MM.1S (cell line): ENCODE measurements at regions not wholly inside any gene's neighbourhood (a gene's known extent, or its start where the extent isn't known, plus 50 kb on each side); places are given as distances from the start of the nearest gene placed in this dataset.

ENCODE experiments used
- DNase-seq: peaks from one replicate; pipeline ENCODE4 v3.0.0-alpha.2; 2015
- H2AFZ ChIP-seq: fragments of 300-600 bp; sonication (generic); 2 replicates; pipeline ENCODE4 v1.6.0; 2016; ENCODE audit warnings: antibody characterized with exemption, low read length
- H3F3A ChIP-seq: fragments of 300-600 bp; sonication (generic); 2 replicates; pipeline ENCODE4 v1.6.1; 2016; ENCODE audit warnings: mild to moderate bottlenecking, antibody characterized with exemption, low read length, moderate library complexity, mixed read lengths; ENCODE audit not compliant: insufficient read depth
- H3K27ac ChIP-seq: fragments of 300-600 bp; sonication (generic); 2 replicates; pipeline ENCODE4 v1.5.1; 2016; ENCODE audit warnings: mild to moderate bottlenecking, low read length
- H3K27me3 ChIP-seq: fragments of 300-600 bp; sonication (generic); replicated peaks from 2 replicates; pipeline ENCODE4 v1.6.0; 2016; ENCODE audit warnings: low read length; ENCODE audit not compliant: insufficient read depth
- H3K36me3 ChIP-seq: fragments of 300-600 bp; sonication (generic); replicated peaks from 2 replicates; pipeline ENCODE4 v1.6.1; 2016; ENCODE audit warnings: mild to moderate bottlenecking, low read length, mixed read lengths; ENCODE audit not compliant: insufficient read depth
- H3K4me1 ChIP-seq: fragments of 300-600 bp; sonication (generic); 2 replicates; pipeline ENCODE4 v1.6.1; 2016; ENCODE audit warnings: low read length, mixed read lengths
- H3K4me2 ChIP-seq: fragments of 300-600 bp; sonication (generic); 2 replicates; pipeline ENCODE4 v1.6.0; 2016; ENCODE audit warnings: low read depth, low read length
- H3K4me3 ChIP-seq: fragments of 300-600 bp; sonication (generic); 2 replicates; pipeline ENCODE4 v1.5.1; 2016; ENCODE audit warnings: low read length, mixed read lengths
- H3K79me2 ChIP-seq: fragments of 300-600 bp; sonication (generic); 2 replicates; pipeline ENCODE4 v1.6.1; 2016; ENCODE audit warnings: mixed run types, low read length, mixed read lengths
- H3K9ac ChIP-seq: fragments of 300-600 bp; sonication (generic); 2 replicates; pipeline ENCODE4 v1.6.1; 2016; ENCODE audit warnings: low read length, mixed read lengths
- H3K9me2 ChIP-seq: fragments of 300-600 bp; sonication (generic); replicated peaks from 2 replicates; pipeline ENCODE4 v1.6.1; 2016; ENCODE audit warnings: mild to moderate bottlenecking, low read length, mixed read lengths; ENCODE audit not compliant: insufficient read depth
- H3K9me3 ChIP-seq: fragments of 300-600 bp; sonication (generic); replicated peaks from 2 replicates; pipeline ENCODE4 v1.6.1; 2016; ENCODE audit warnings: mild to moderate bottlenecking, low read length, mixed read lengths; ENCODE audit not compliant: insufficient read depth
- H4K20me1 ChIP-seq: fragments of 300-600 bp; sonication (generic); 2 replicates; pipeline ENCODE4 v1.6.1; 2016; ENCODE audit warnings: mild to moderate bottlenecking, low read length, moderate library complexity, mixed read lengths; ENCODE audit not compliant: insufficient read depth
- EZH2 ChIP-seq: fragments of 300-600 bp; sonication (generic); optimal IDR thresholded peaks from 2 replicates; pipeline ENCODE3; 2017; ENCODE audit warnings: low read depth, mild to moderate bottlenecking, antibody characterized with exemption, low read length, mixed read lengths
- EZH2phosphoT487 ChIP-seq: fragments of 300-600 bp; sonication (generic); IDR thresholded peaks from 2 replicates; pipeline ENCODE4 v1.6.1; 2018; ENCODE audit warnings: antibody characterized with exemption, low read length
- TF ChIP-seq, protein P1 (sequence below): fragments of 300-600 bp; sonication (generic); IDR thresholded peaks from 2 replicates; pipeline ENCODE4 v1.5.1; 2016; ENCODE audit warnings: antibody characterized with exemption, low read length, mixed read lengths

DNA sequence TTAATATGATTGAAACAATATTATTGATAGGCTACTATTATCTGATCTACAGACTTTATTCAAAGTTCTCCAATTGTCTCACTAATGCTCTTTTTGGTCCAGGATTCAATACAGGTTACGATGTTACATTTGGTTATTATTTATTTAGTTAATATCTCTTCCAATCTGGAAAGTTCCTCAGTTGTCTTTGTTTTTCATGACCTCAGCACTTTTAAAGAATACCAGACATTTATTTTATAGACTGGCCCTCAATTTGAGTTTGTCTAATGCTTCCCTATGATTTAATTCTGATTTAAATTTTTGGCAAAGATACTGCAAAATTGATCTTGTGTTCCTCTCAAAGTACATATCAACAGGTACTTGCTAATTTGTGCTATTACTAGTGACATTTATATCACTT, 937.4 kb downstream of the KCNMA1 start:
- H3K36me3 ChIP-seq = no peaks in the 10 kb centered on the region
- no peak overlapping the region for H3K27ac ChIP-seq
- no peak overlapping the region for H3K9ac ChIP-seq
- H2AFZ ChIP-seq = no peak overlapping the region
- no peaks in the 10 kb centered on the region for H3K4me1 ChIP-seq
- H3F3A ChIP-seq = no peaks in the 10 kb centered on the region
- no peak overlapping the region for H3K4me3 ChIP-seq
- H3K4me2 ChIP-seq = no peak overlapping the region
- no peak for DNase-seq
- no peaks in the 10 kb centered on the region for H4K20me1 ChIP-seq
- H3K9me3 ChIP-seq = no peaks in the 10 kb centered on the region
- H3K9me2 ChIP-seq = no peaks in the 10 kb centered on the region
- H3K27me3 ChIP-seq = no peaks in the 10 kb centered on the region
- H3K79me2 ChIP-seq = no peaks in the 10 kb centered on the region
- TF ChIP-seq EZH2phosphoT487 (no peak), EZH2 (no peak)
- TF ChIP-seq, protein P1, sequence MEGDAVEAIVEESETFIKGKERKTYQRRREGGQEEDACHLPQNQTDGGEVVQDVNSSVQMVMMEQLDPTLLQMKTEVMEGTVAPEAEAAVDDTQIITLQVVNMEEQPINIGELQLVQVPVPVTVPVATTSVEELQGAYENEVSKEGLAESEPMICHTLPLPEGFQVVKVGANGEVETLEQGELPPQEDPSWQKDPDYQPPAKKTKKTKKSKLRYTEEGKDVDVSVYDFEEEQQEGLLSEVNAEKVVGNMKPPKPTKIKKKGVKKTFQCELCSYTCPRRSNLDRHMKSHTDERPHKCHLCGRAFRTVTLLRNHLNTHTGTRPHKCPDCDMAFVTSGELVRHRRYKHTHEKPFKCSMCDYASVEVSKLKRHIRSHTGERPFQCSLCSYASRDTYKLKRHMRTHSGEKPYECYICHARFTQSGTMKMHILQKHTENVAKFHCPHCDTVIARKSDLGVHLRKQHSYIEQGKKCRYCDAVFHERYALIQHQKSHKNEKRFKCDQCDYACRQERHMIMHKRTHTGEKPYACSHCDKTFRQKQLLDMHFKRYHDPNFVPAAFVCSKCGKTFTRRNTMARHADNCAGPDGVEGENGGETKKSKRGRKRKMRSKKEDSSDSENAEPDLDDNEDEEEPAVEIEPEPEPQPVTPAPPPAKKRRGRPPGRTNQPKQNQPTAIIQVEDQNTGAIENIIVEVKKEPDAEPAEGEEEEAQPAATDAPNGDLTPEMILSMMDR = no peak

DNA sequence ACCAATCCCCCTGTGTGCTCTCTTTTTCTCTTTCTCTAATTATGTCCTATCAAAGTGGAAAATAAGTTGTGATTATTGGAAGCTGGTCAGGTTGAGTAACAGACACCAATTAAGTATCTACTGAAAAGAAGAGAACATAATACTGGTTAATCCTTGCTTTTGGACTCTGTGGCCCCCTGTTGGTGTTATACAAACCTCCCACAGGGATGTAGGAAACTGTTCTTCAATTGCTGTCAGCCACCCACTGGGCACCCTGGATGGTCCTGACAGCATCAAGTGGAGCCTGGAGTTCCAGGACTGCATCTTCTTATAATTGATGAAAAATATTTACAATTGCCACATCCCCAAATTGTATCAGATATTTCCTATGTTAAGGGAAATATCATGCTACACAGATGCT, 939.7 kb downstream of the KCNMA1 start:
- no peak overlapping the region for H3K27ac ChIP-seq
- H3K36me3 ChIP-seq = no peaks in the 10 kb centered on the region
- H3K4me1 ChIP-seq = no peaks in the 10 kb centered on the region
- H3K9me2 ChIP-seq = no peaks in the 10 kb centered on the region
- no peaks in the 10 kb centered on the region for H3K27me3 ChIP-seq
- H2AFZ ChIP-seq = no peak overlapping the region
- H3K9me3 ChIP-seq = no peaks in the 10 kb centered on the region
- TF ChIP-seq EZH2 (no peak), EZH2phosphoT487 (no peak)
- TF ChIP-seq, protein P1 = no peak
- H3K9ac ChIP-seq = no peak overlapping the region
- DNase-seq = no peak
- no peak overlapping the region for H3K4me2 ChIP-seq
- H4K20me1 ChIP-seq = no peaks in the 10 kb centered on the region
- H3K79me2 ChIP-seq = no peaks in the 10 kb centered on the region
- H3F3A ChIP-seq = no peaks in the 10 kb centered on the region
- no peak overlapping the region for H3K4me3 ChIP-seq

DNA sequence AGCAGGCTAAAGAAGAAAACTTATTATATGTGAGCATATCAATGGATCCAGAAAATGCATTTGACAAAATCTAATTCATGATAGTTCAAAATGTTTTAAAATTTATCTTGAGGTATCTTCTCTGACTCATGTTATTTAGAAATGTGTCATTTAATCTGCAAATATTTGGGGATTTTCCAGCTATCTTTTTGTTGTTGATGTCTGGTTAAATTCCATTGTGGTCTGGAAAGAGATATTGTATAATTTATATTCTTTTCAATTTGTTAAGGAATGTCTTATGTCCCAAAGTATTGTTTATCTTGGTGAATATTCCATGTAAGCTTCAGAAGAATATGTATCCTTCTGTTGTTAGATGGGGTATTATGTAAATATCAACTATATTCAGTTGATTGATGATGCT, 942.5 kb downstream of the KCNMA1 start:
- TF ChIP-seq EZH2 (no peak), EZH2phosphoT487 (no peak)
- TF ChIP-seq, protein P1 = no peak
- no peak overlapping the region for H3K27ac ChIP-seq
- no peaks in the 10 kb centered on the region for H3K27me3 ChIP-seq
- H4K20me1 ChIP-seq = no peaks in the 10 kb centered on the region
- DNase-seq = no peak
- no peak overlapping the region for H3K9ac ChIP-seq
- H3K36me3 ChIP-seq = no peaks in the 10 kb centered on the region
- H3F3A ChIP-seq = no peaks in the 10 kb centered on the region
- H3K4me3 ChIP-seq = no peak overlapping the region
- no peaks in the 10 kb centered on the region for H3K9me3 ChIP-seq
- H3K4me2 ChIP-seq = no peak overlapping the region
- no peak overlapping the region for H2AFZ ChIP-seq
- no peaks in the 10 kb centered on the region for H3K4me1 ChIP-seq
- H3K79me2 ChIP-seq = no peaks in the 10 kb centered on the region
- no peaks in the 10 kb centered on the region for H3K9me2 ChIP-seq
